ENCODE measurements at regions not wholly inside any gene's neighbourhood (a gene's known extent, or its start where the extent isn't known, plus 50 kb on each side); places are given as distances from the start of the nearest gene placed in this dataset.

DNA sequence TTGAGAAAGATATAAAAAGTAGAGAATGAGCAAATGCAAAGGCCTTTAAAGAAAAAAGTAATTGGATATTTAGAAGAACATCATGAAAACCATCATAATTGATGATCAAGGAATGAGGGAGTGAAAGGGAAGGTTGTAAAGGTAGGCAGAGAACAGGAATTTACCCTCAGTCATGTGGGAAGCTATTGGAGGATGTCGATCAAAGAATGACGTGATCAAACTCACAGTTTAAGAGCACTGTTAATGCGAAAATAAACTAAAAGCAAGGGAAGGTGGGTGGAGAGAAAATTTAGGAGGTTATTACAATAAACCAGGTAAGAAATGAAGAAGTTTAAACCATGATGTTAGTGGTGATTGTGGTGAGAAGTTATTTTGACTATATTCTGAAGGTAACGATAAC is 982.6 kb upstream of the EYS start:
- TF ChIP-seq, protein P1, sequence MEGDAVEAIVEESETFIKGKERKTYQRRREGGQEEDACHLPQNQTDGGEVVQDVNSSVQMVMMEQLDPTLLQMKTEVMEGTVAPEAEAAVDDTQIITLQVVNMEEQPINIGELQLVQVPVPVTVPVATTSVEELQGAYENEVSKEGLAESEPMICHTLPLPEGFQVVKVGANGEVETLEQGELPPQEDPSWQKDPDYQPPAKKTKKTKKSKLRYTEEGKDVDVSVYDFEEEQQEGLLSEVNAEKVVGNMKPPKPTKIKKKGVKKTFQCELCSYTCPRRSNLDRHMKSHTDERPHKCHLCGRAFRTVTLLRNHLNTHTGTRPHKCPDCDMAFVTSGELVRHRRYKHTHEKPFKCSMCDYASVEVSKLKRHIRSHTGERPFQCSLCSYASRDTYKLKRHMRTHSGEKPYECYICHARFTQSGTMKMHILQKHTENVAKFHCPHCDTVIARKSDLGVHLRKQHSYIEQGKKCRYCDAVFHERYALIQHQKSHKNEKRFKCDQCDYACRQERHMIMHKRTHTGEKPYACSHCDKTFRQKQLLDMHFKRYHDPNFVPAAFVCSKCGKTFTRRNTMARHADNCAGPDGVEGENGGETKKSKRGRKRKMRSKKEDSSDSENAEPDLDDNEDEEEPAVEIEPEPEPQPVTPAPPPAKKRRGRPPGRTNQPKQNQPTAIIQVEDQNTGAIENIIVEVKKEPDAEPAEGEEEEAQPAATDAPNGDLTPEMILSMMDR (IDR thresholded peaks at IDR 0.05; ENCODE audit: extremely low read depth, missing control alignments) = no peak
- DNase-seq (ENCODE audit: low spot score) = no peak

DNA sequence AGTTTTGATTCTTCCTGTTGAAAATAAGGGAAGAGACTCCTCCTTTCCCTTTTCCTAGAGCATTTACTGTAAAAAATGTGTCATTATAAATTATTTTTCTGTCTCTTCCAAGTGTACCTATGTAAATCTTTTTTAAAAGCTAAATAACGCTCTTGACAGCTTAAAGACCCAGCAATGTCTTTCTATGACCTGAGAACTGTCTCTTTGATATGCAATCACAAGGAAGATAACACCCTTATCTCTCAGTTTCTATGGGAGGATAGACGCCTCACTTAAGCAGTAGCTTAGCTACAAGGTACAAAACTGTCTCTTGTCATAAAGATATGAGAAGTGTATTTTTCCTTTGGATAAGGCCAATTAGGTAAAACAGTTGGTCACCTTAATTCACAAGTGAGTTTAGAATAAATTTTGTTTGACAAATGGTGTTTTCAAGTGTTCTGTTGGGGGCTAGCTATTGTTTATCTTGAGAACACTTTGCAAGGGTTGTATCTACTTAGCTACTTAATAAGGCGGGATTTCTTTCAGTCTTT is 980.6 kb upstream of the EYS start:
- TF ChIP-seq, protein P1 (IDR thresholded peaks at IDR 0.05; ENCODE audit: extremely low read depth, missing control alignments) = no peak
- no peak for DNase-seq (ENCODE audit: low spot score)

DNA sequence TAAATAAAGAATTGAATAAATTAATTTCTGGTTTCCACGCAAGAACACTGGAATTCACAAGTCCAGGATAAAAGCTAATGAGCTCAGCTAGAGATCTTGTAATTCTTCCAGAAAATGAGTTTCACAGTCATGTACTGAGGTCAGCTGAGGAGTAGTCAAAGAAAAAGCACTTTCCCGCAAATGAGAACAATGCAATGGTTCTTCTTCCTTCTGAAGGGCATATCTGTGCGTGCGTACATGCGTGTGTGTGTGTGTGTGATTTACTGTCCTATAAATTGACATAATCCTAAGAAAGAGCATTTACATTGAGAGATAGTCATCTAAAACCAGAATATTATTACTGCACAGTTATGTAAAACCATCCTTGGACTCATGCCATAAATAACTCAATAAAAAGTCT is 968.9 kb upstream of the EYS start:
- DNase-seq (ENCODE audit: low spot score) = no peak
- TF ChIP-seq, protein P1 (IDR thresholded peaks at IDR 0.05; ENCODE audit: extremely low read depth, missing control alignments) = no peak

DNA sequence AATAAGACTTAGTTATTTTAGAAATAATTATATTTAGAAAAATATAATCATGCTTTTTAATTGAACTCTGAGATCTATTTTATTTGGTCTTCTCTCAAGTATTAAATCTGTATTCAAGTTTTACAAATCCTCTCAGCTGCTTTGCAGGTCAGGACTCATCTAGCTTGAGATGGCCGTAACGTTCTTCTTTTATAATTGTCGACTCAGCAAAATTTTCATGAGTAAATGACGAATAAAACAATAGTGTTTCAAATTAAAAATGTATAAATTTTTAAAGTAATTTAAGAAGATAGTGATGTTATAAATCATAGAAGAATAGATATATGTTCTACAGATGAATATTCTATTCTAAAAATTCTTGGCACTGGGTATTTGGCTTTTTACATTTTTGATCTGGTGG is 957.1 kb upstream of the EYS start:
- TF ChIP-seq, protein P1 (IDR thresholded peaks at IDR 0.05; ENCODE audit: extremely low read depth, missing control alignments) = no peak
- no peak for DNase-seq (ENCODE audit: low spot score)

DNA sequence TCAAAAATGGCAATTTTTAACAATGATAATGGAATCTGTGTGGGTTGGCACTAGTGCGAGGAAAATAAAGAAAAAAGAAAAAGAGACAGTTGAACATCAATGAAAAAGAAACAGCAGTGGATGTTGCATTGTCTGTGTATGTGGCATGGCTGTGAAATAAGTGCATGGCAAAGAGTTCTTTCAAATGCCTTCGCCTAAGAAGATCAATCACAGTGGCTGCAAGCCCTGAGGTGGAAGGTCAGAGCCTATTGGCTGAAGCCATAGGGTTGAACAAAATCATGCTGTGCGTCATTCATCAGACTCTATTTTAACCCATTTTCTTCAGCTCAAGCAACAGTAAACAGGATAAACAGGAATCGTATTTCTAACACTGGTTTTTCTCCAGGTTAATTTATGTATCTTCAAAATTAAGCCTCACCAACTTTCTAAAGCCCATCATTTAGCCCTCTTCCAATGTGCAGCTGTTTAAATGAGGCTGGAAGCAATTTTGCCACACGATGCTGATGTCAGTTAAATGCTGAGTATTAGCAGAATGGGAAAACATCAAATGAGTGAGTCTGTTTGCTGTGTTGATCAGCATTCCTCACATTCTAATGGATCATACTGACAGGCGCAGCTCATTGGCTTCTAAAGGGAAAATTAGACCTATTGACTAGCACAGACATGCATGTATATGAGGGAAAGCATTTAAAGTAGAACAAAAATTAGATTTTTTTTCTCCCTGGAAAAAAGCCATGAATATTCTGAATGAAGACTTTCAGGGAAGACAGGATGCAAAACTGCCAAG is 955.9 kb upstream of the EYS start:
- TF ChIP-seq, protein P1 (IDR thresholded peaks at IDR 0.05; ENCODE audit: extremely low read depth, missing control alignments) = no peak
- DNase-seq (ENCODE audit: low spot score) = no peak

DNA sequence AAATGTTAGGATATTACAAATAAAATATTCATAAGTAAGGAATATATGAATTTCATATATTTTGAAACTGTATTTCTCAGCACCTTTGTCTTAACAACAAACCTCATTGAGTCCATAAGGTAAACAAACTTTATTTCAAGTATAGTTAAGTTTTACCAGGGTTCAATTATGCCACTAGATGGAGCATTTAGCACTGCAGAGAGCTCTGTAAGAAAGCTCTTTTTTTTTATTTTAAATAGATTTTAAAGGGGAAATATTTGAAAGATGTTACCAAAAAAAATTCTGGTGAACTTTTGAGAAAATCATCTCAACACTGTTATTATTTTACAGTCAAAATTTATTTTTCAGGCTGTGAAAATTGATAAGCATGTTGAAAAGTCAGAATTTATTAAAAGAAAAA is 955.2 kb upstream of the EYS start:
- DNase-seq (ENCODE audit: low spot score) = no peak
- TF ChIP-seq, protein P1 (IDR thresholded peaks at IDR 0.05; ENCODE audit: extremely low read depth, missing control alignments) = no peak

DNA sequence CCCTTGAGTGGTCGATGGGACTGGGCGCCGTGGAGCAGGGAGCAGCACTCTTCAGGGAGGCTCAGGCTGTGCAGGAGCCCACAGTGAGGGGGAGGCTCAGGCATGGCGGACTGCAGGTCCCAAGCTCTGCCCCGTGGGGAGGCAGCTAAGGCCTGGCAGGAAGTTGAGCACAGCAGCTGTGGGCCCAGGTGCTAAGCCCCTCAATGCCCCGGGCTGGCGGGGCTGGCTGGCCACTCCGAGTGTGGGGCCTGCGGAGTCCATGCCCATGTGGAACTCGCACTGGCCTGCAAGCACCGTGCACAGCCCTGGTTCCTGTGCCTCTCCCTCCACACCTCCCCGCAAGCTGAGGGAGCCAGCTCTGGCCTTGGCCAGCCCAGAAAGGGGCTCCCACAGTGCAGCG is 948.4 kb upstream of the EYS start:
- no peak for DNase-seq (ENCODE audit: low spot score)
- TF ChIP-seq, protein P1 (IDR thresholded peaks at IDR 0.05; ENCODE audit: extremely low read depth, missing control alignments) = no peak

Measured in GM20000 (cell line).